Stomach (tissue), 8 donors: ENCODE measurements at regions not wholly inside any gene's neighbourhood (a gene's known extent, or its start where the extent isn't known, plus 50 kb on each side); places are given as distances from the start of the nearest gene placed in this dataset.
"Not testable (repeated sequence)": the region's sequence is repeated elsewhere in the genome, so short reads cannot be mapped to it uniquely, and the experiment has no call there.

Experiments
- DNase-seq, 2 donors: peaks; one replicate each; pipeline versions ENCODE4 v3.0.0 to v3.0.0-alpha.2; 2013 to 2019
- H3K27ac ChIP-seq, 5 donors: fragments of 200-600 bp in 4 of 5; sonication (generic) in 4 of 5; one replicate each; pipeline ENCODE4 v1.5.1; 2013 to 2019; ENCODE audit warnings: mild to moderate bottlenecking in 1 of 5, moderate library complexity in 1 of 5
- H3K27me3 ChIP-seq, 3 donors: fragments of 200-600 bp; sonication (generic); one replicate each; pipeline ENCODE4 v1.5.1; 2017 to 2019; ENCODE audit warnings: mixed run types in 1 of 3
- H3K36me3 ChIP-seq, 4 donors: fragments of 200-600 bp; sonication (generic); 1 replicate in 3 of 4; 2 replicates in 1 of 4; pipeline ENCODE4 v1.5.1; 2016 to 2019
- H3K4me1 ChIP-seq, 4 donors: fragments of 200-600 bp; sonication (generic); one replicate each; pipeline ENCODE4 v1.5.1; 2016 to 2019
- H3K4me3 ChIP-seq, 4 donors: fragments of 200-600 bp; sonication (generic) in 3 of 4; one replicate each; pipeline ENCODE4 v1.5.1; 2016 to 2019; ENCODE audit warnings: mild to moderate bottlenecking in 1 of 4
- H3K9me3 ChIP-seq, 4 donors: fragments of 200-600 bp; sonication (generic); one replicate each; pipeline ENCODE4 v1.5.1; 2016 to 2019
- WGBS, 5 donors: extraction: QIAGEN DNeasy Blood & Tissue Kit in 3 of 5; methylation state at CpG; one replicate each; pipeline versions ENCODE4 v1.1.5 to v1.1.7; 2013 to 2018; 5-methylcytosine and 5-hydroxymethylcytosine counted together
- intact Hi-C: fragments of 100-400 bp; cut with DNase I; formaldehyde crosslinking; loops from one replicate; pipeline ENCODE4 v1.15.1; 2023; ENCODE audit warnings: low total_unique reads
- donor health status: healthy with polysubstance abuse.
- donor health status: Bipolar disorder and iron deficiency.
- donor health status: healthy.

DNA sequence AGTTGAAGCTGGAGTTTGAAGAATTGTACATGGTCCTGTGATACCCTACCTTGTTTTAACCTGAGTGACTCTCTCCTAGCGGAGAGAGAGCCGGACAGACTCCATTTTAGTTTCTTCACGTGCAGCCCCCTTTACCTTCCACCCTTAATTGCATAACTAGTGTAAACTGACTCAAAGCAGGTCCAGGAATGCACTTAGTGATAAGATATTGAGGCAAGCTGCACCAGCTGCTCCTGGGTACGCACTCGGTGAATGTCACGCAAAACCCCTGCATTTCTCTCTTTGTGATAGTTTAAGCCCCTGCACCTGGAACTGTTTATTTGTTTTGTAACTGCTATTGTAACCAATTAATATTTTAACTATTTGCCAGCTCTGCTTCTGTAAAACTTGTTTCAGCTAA lies 1620.5 kb downstream of the SPATA31A7 start:
- DNase-seq, H3K36me3 ChIP-seq, H3K4me1 ChIP-seq, H3K9me3 ChIP-seq, H3K27ac ChIP-seq, H3K4me3 ChIP-seq, intact Hi-C loops: not testable (repeated sequence)
- WGBS, 5 donors, result 43 to 67% (median 47%) methylated on average over 6 of the region's 6 CpGs
- H3K27me3 ChIP-seq, result peaks cover 0 to 44% (median 2%) of the 10 kb centered on the region in 3 donors

DNA sequence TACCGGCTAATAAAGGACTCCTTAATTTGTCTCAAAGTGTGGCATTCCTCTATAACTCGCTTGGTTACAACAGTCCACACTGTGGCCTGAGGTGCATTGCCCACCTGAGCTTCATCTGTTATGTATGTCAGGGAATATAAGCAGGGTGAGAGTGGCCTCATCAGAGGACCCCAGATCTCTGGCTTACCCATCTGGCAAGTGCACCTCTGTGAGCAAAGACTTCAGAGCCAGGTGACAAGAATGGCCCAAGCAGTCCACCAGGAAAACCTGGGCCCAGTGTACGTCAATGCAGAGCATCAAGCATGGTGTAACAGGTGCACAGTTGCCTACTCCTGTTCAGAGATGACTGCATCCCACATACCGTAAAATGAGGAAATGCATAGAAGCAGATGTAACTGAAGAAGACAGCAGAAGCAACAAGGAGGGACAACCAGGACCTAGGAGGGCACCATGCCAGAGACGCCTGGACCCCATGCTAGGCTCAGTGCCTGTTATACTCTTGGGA lies 1621.0 kb downstream of the SPATA31A7 start:
- H3K27ac ChIP-seq, H3K36me3 ChIP-seq, H3K4me3 ChIP-seq, DNase-seq, H3K9me3 ChIP-seq, H3K4me1 ChIP-seq, intact Hi-C loops: not testable (repeated sequence)
- 74 to 83% (median 76%) methylated on average over 5 of the region's 5 CpGs for WGBS, 5 donors
- peaks cover 0 to 42% (median 2%) of the 10 kb centered on the region in 3 donors for H3K27me3 ChIP-seq

- H3K36me3 ChIP-seq, H3K4me1 ChIP-seq, intact Hi-C loops, H3K9me3 ChIP-seq, H3K4me3 ChIP-seq, H3K27ac ChIP-seq: not testable (repeated sequence)
- H3K27me3 ChIP-seq, result peaks cover 0 to 25% (median 5%) of the 10 kb centered on the region in 3 donors
- peak in 1 of 2 donors; percentile 6 for DNase-seq
- WGBS, 5 donors, result 31 to 61% (median 49%) methylated on average over 1 of the region's 1 CpG
Measured at GRCh38 chr9:62815436-62815835, 1625.6 kb downstream of the SPATA31A7 start.

GRCh38 chr9:62816331-62816730 lies 1626.5 kb downstream of the SPATA31A7 start:
- H3K4me1 ChIP-seq, H3K4me3 ChIP-seq, H3K9me3 ChIP-seq, intact Hi-C loops, H3K27ac ChIP-seq, DNase-seq, H3K36me3 ChIP-seq: not testable (repeated sequence)
- H3K27me3 ChIP-seq, result peaks cover 0 to 16% (median 3%) of the 10 kb centered on the region in 3 donors

GRCh38 chr9:62817214-62817613 lies 1627.4 kb downstream of the SPATA31A7 start:
- H3K4me1 ChIP-seq, H3K4me3 ChIP-seq, intact Hi-C loops, DNase-seq, H3K9me3 ChIP-seq, H3K27ac ChIP-seq, H3K36me3 ChIP-seq: not testable (repeated sequence)
- peaks cover 0 to 16% (median 3%) of the 10 kb centered on the region in 3 donors for H3K27me3 ChIP-seq
- 62 to 79% (median 76%) methylated on average over 1 to 3 of the region's 3 CpGs for WGBS, 5 donors

- WGBS, 5 donors, result 40 to 55% (median 48%) methylated on average over 3 of the region's 3 CpGs
- H3K4me1 ChIP-seq, H3K4me3 ChIP-seq, H3K36me3 ChIP-seq, H3K27me3 ChIP-seq, intact Hi-C loops, H3K27ac ChIP-seq, DNase-seq: not testable (repeated sequence)
- H3K9me3 ChIP-seq, result peaks cover 0 to 12% (median 8%) of the 10 kb centered on the region in 4 donors
Measured at GRCh38 chr9:62822185-62822584, 1632.3 kb downstream of the SPATA31A7 start.

- 46 to 66% (median 62%) methylated on average over 1 of the region's 2 CpGs for WGBS, 5 donors
- intact Hi-C loops, H3K36me3 ChIP-seq, H3K27ac ChIP-seq, H3K4me1 ChIP-seq, DNase-seq, H3K4me3 ChIP-seq: not testable (repeated sequence)
- peaks cover 0 to 16% (median 3%) of the 10 kb centered on the region in 4 donors for H3K9me3 ChIP-seq
- H3K27me3 ChIP-seq, result peaks cover 0 to 31% (median 9%) of the 10 kb centered on the region in 3 donors
Measured at GRCh38 chr9:62827957-62828907, 1638.4 kb downstream of the SPATA31A7 start.

GRCh38 chr9:62830829-62831459 lies 1641.1 kb downstream of the SPATA31A7 start:
- peak in 1 of 2 donors; percentile 9 for DNase-seq
- H3K4me3 ChIP-seq, intact Hi-C loops, H3K27ac ChIP-seq, H3K4me1 ChIP-seq, H3K36me3 ChIP-seq: not testable (repeated sequence)
- peaks cover 0 to 46% (median 16%) of the 10 kb centered on the region in 3 donors for H3K27me3 ChIP-seq
- H3K9me3 ChIP-seq, result peaks cover 0 to 21% (median 0%) of the 10 kb centered on the region in 4 donors
- 18 to 31% (median 23%) methylated on average over 21 to 27 of the region's 27 CpGs for WGBS, 5 donors

- H3K4me3 ChIP-seq, intact Hi-C loops, H3K36me3 ChIP-seq, H3K27ac ChIP-seq: not testable (repeated sequence)
- H3K4me1 ChIP-seq, result peaks cover 9 to 15% (median 14%) of the 10 kb centered on the region in 4 donors
- peaks cover 0 to 12% (median 0%) of the 10 kb centered on the region in 4 donors for H3K9me3 ChIP-seq
- DNase-seq, result peak in 1 of 2 donors; percentile 18
- H3K27me3 ChIP-seq, result peaks cover 6 to 55% (median 27%) of the 10 kb centered on the region in 3 donors
- 22 to 39% (median 23%) methylated on average over 6 to 22 of the region's 33 CpGs for WGBS, 5 donors
Measured at GRCh38 chr9:62833323-62834200, 1643.7 kb downstream of the SPATA31A7 start.

GRCh38 chr9:62837254-62837911 lies 1647.5 kb downstream of the SPATA31A7 start:
- DNase-seq, result peak in 1 of 2 donors; percentile 29
- H3K36me3 ChIP-seq, intact Hi-C loops, H3K9me3 ChIP-seq: not testable (repeated sequence)
- 2 to 9% (median 5%) methylated on average over 24 to 45 of the region's 50 CpGs for WGBS, 5 donors
- Histone ChIP-seq H3K4me1 (peaks cover 9 to 15% (median 14%) of the 10 kb centered on the region in 4 donors), H3K27me3 (peaks cover 6 to 45% (median 22%) of the 10 kb centered on the region in 3 donors), H3K4me3 (peak overlapping the region; percentile 37 to 49 (median 44)), H3K27ac (peak overlapping the region in 4 of 5 donors; percentile 47 to 57 (median 55))
